Panc1 (cell line): ENCODE measurements at regions not wholly inside any gene's neighbourhood (a gene's known extent, or its start where the extent isn't known, plus 50 kb on each side); places are given as distances from the start of the nearest gene placed in this dataset.

ENCODE experiments used
- SIN3A ChIP-seq: IDR thresholded peaks from 2 replicates; pipeline ENCODE4 v1.6.1; 2012; ENCODE audit warnings: low read depth, mild to moderate bottlenecking, low read length, moderate library complexity, borderline replicate concordance; ENCODE audit not compliant: insufficient read depth
- TF ChIP-seq, protein P1 (sequence below): fragments of 450-650 bp; IDR thresholded peaks from 2 replicates; pipeline ENCODE4 v1.5.1; 2017; ENCODE audit warnings: mild to moderate bottlenecking
- TF ChIP-seq, protein P2 (sequence below), 2 experiments: IDR thresholded peaks; 2 replicates each; pipeline ENCODE4 v1.6.1; 2011 to 2012; ENCODE audit warnings: low read depth in 2 of 2, control low read depth in 1 of 2, low read length in 1 of 2, mild to moderate bottlenecking in 1 of 2, moderate library complexity in 1 of 2; ENCODE audit not compliant: insufficient read depth in 1 of 2

DNA sequence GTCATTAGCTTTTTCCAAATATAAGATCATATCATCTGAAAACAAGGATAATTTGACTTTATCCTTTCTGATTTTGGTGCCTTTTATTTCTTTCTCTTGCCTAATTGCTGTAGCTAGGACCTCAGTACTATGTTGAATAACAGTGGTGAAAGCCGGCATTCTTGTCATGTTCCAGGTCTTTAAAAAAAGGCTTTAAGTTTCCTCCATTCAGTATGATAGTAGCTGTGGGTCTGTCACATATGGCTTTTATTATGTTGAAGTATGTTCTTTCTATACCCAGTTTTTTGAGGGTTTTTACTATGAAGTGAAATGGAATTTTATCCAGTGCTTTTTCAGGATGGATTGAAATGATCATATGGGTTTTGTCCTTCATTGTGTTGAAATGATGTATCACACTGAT lies 115.8 kb downstream of the DUSP10 start:
- TF ChIP-seq SIN3A = no peak
- TF ChIP-seq, protein P1, sequence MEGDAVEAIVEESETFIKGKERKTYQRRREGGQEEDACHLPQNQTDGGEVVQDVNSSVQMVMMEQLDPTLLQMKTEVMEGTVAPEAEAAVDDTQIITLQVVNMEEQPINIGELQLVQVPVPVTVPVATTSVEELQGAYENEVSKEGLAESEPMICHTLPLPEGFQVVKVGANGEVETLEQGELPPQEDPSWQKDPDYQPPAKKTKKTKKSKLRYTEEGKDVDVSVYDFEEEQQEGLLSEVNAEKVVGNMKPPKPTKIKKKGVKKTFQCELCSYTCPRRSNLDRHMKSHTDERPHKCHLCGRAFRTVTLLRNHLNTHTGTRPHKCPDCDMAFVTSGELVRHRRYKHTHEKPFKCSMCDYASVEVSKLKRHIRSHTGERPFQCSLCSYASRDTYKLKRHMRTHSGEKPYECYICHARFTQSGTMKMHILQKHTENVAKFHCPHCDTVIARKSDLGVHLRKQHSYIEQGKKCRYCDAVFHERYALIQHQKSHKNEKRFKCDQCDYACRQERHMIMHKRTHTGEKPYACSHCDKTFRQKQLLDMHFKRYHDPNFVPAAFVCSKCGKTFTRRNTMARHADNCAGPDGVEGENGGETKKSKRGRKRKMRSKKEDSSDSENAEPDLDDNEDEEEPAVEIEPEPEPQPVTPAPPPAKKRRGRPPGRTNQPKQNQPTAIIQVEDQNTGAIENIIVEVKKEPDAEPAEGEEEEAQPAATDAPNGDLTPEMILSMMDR = no peak
- TF ChIP-seq, protein P2, sequence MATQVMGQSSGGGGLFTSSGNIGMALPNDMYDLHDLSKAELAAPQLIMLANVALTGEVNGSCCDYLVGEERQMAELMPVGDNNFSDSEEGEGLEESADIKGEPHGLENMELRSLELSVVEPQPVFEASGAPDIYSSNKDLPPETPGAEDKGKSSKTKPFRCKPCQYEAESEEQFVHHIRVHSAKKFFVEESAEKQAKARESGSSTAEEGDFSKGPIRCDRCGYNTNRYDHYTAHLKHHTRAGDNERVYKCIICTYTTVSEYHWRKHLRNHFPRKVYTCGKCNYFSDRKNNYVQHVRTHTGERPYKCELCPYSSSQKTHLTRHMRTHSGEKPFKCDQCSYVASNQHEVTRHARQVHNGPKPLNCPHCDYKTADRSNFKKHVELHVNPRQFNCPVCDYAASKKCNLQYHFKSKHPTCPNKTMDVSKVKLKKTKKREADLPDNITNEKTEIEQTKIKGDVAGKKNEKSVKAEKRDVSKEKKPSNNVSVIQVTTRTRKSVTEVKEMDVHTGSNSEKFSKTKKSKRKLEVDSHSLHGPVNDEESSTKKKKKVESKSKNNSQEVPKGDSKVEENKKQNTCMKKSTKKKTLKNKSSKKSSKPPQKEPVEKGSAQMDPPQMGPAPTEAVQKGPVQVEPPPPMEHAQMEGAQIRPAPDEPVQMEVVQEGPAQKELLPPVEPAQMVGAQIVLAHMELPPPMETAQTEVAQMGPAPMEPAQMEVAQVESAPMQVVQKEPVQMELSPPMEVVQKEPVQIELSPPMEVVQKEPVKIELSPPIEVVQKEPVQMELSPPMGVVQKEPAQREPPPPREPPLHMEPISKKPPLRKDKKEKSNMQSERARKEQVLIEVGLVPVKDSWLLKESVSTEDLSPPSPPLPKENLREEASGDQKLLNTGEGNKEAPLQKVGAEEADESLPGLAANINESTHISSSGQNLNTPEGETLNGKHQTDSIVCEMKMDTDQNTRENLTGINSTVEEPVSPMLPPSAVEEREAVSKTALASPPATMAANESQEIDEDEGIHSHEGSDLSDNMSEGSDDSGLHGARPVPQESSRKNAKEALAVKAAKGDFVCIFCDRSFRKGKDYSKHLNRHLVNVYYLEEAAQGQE (IDR thresholded peaks at IDR 0.05; ENCODE audit: insufficient read depth in 1 of 2, low read depth in 2 of 2, low read length in 1 of 2) = no peak
